ENCODE measurements at regions not wholly inside any gene's neighbourhood (a gene's known extent, or its start where the extent isn't known, plus 50 kb on each side); places are given as distances from the start of the nearest gene placed in this dataset.

DNA sequence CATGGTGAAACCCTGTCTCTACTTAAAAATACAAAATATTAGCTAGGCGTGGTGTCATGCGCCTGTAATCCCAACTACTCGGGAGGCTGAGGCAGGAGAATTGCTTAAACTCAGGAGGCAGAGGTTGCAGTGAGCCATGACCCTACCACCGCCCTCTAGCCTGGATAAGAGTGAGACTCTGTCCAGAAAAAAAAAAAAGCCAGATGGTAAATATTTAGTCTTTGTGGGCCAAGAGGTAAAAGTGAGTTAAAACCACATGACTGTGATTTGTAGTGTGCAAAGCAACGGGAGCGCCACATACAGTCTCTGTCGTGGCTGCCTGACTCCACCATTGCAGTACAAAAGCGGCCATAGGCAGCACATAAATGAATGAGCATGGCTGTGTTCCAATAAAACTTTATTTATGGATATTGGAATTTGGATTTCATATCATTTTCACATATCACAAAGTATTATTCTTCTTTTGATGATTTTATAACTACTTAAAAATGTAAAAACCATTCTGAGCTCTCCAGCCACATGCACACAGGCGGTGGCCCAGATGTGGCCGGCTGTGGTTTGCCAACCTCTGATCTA, 51.8 kb upstream of the CASZ1 start:
- Histone ChIP-seq H3K27ac (no peak overlapping the region), H3K4me1 (no peaks in the 10 kb centered on the region), H3K9me3 (no peaks in the 10 kb centered on the region), H3K36me3 (no peaks in the 10 kb centered on the region), H3K4me3 (no peak overlapping the region), H3K27me3 (no peaks in the 10 kb centered on the region)
- intact Hi-C loops (cut with DNase I; ENCODE audit: low total_unique reads) = no loop called here
- DNase-seq = no peak
- no peak for TF ChIP-seq CTCF (IDR thresholded peaks at IDR 0.05)
- TF ChIP-seq POLR2A (IDR thresholded peaks at IDR 0.05) = no peak

GRCh38 chr1:10850026-10850425, 53.6 kb upstream of the CASZ1 start:
- H3K4me3 ChIP-seq = no peak overlapping the region
- no peaks in the 10 kb centered on the region for H3K9me3 ChIP-seq
- intact Hi-C loops (cut with DNase I; ENCODE audit: low total_unique reads) = no loop called here

DNA sequence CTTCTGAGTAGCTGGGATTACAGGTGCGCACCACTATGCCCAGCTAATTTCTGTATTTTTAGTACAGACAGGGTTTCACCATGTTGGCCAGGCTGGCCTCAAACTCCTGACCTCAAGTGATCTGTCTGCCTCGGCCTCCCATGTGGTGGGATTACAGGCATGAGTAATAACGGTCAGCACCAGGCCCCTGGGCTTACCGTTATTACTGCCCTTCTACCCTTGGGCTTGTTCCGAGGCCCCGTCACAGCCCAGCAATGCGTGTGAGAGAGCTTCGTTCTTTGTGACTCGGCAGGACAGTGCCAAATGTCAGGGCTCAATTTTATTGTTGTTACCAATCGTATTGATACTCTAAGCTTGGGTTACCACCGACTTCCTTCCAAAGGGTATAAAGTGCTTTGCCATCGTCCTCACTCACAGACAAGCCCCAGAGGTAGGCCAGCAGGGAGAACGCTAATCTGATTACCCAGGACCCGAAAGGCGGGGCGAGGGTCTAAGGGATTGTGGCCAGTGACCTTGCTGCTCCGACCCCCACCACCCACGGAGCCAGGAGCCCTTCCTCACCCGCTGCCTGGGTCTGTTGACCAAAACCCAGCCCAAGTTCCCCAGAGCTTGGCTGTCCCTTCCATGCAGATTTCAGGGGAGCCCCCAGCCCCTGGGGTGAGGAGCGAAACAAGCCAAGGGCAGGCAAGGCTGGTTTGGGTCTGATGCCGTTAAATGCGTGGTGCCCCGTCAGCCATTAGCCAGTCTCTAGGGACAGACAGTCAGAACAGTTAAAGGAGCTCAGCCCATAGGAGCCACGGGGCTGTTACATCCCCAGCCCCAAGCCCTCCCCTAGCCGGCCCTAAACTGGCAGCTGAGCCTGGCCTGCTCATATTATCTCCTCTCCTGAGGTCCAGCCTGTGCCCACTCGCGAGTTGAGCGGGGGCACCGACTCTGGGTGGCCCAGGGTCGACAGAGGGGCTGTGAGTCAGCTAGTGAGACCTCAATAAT, 54.9 kb upstream of the CASZ1 start:
- TF ChIP-seq CTCF (IDR thresholded peaks at IDR 0.05) (no peak), POLR2A (IDR thresholded peaks at IDR 0.05) (no peak)
- no peak for DNase-seq
- Histone ChIP-seq H3K36me3 (no peaks in the 10 kb centered on the region), H3K27me3 (no peaks in the 10 kb centered on the region), H3K9me3 (no peaks in the 10 kb centered on the region), H3K4me3 (no peak overlapping the region), H3K4me1 (no peaks in the 10 kb centered on the region), H3K27ac (no peak overlapping the region)
- intact Hi-C loops (cut with DNase I; ENCODE audit: low total_unique reads) = no loop called here

More at GRCh38 chr1:10850026-10850425, 53.6 kb upstream of the CASZ1 start:
- Histone ChIP-seq H3K27ac (no peak overlapping the region), H3K27me3 (no peaks in the 10 kb centered on the region), H3K36me3 (no peaks in the 10 kb centered on the region), H3K4me1 (no peaks in the 10 kb centered on the region)
- TF ChIP-seq POLR2A (IDR thresholded peaks at IDR 0.05) (no peak), CTCF (IDR thresholded peaks at IDR 0.05) (no peak)
- no peak for DNase-seq

DNA sequence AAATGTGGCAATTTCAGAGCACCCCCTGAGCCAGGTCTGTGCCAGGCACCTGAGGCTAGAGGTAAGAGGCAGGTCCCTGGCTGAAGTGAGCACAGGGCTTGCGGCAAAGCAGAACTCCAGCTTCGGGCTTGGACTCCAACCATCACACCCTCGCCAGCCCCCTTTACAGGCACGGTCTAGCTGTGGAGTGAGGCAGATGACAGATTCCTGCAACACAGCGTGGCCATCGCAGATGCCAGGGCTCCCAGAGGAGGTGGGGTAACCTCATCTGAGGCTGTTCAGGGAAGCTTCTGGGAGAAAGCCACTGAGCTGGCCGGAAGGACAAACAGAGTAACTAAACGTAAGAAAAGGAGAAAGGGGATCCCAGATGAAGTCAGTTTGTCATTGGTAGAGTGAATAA, 55.6 kb upstream of the CASZ1 start:
- H3K4me3 ChIP-seq = no peak overlapping the region
- H3K36me3 ChIP-seq = no peaks in the 10 kb centered on the region
- no peaks in the 10 kb centered on the region for H3K27me3 ChIP-seq
- H3K27ac ChIP-seq = no peak overlapping the region
- H3K4me1 ChIP-seq = no peaks in the 10 kb centered on the region
- H3K9me3 ChIP-seq = no peaks in the 10 kb centered on the region
- no peak for DNase-seq
- intact Hi-C loops (cut with DNase I; ENCODE audit: low total_unique reads) = no loop called here
- TF ChIP-seq CTCF (IDR thresholded peaks at IDR 0.05) = no peak

DNA sequence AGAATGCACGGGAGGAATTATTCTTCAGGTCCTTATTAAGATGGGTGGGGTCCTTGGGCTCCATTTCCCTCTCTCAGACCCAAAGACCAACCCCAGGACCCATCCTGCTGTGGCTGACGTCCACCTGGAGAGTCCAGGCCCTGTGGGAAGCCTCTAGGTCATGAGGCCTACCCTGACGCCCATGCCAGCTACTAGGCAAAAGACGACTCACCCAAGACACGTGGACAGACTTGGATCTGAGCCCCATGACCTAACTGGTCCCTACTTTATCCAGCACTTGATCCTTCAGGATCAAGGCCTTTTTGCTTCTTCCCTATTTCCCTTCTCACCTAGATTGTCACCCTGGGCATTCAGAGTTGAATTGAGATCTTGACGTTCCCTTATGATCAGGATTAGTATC, 56.0 kb upstream of the CASZ1 start:
- Histone ChIP-seq H3K27ac (no peak overlapping the region), H3K36me3 (no peaks in the 10 kb centered on the region), H3K9me3 (no peaks in the 10 kb centered on the region), H3K27me3 (no peaks in the 10 kb centered on the region), H3K4me1 (no peaks in the 10 kb centered on the region), H3K4me3 (no peak overlapping the region)
- intact Hi-C loops (cut with DNase I; ENCODE audit: low total_unique reads) = no loop called here
- no peak for TF ChIP-seq CTCF (IDR thresholded peaks at IDR 0.05)
- no peak for TF ChIP-seq POLR2A (IDR thresholded peaks at IDR 0.05)
- no peak for DNase-seq

Data from uterus (tissue), 3 donors.